ENCODE measurements at regions not wholly inside any gene's neighbourhood (a gene's known extent, or its start where the extent isn't known, plus 50 kb on each side); places are given as distances from the start of the nearest gene placed in this dataset.

GRCh38 chr12:90111791-90112580, 403.3 kb upstream of the ATP2B1 start:
- no peak for TF ChIP-seq POLR2A (IDR thresholded peaks at IDR 0.05)
- TF ChIP-seq CTCF (IDR thresholded peaks at IDR 0.05), result no peak
